HUES48 (cell line): ENCODE measurements at regions not wholly inside any gene's neighbourhood (a gene's known extent, or its start where the extent isn't known, plus 50 kb on each side); places are given as distances from the start of the nearest gene placed in this dataset.

ENCODE experiments used
- H3K27ac ChIP-seq: one replicate; pipeline ENCODE4 v1.7.0; 2013; ENCODE audit warnings: low read depth, low read length, inconsistent platforms
- H3K27me3 ChIP-seq: 2 replicates; pipeline ENCODE4 v1.6.1; 2013; ENCODE audit warnings: mild to moderate bottlenecking, low read length; ENCODE audit not compliant: control insufficient read depth, insufficient read depth
- H3K36me3 ChIP-seq: 2 replicates; pipeline ENCODE4 v1.6.1; 2013; ENCODE audit warnings: low read length; ENCODE audit not compliant: control insufficient read depth, insufficient read depth
- H3K4me1 ChIP-seq: 2 replicates; pipeline ENCODE4 v1.6.1; 2013; ENCODE audit warnings: mild to moderate bottlenecking, low read length; ENCODE audit not compliant: control insufficient read depth, insufficient read depth
- H3K4me3 ChIP-seq: 2 replicates; pipeline ENCODE4 v1.5.1; 2013; ENCODE audit warnings: mild to moderate bottlenecking, low read depth, low read length
- H3K9ac ChIP-seq: 2 replicates; pipeline ENCODE4 v1.6.1; 2013; ENCODE audit warnings: mild to moderate bottlenecking, low read depth, low read length, moderate library complexity
- H3K9me3 ChIP-seq: 2 replicates; pipeline ENCODE4 v1.6.1; 2013; ENCODE audit warnings: low read length; ENCODE audit not compliant: control insufficient read depth, insufficient read depth

- no peaks in the 10 kb centered on the region for H3K36me3 ChIP-seq
- no peaks in the 10 kb centered on the region for H3K27me3 ChIP-seq
- H3K27ac ChIP-seq, result no peak overlapping the region
- no peaks in the 10 kb centered on the region for H3K9me3 ChIP-seq
- no peaks in the 10 kb centered on the region for H3K4me1 ChIP-seq
- no peak overlapping the region for H3K9ac ChIP-seq
- H3K4me3 ChIP-seq, result no peak overlapping the region
These were observed 125.1 kb upstream of the FGGY start for GRCh38 chr1:59171788-59172187.

- H3K4me3 ChIP-seq, result no peak overlapping the region
- no peaks in the 10 kb centered on the region for H3K36me3 ChIP-seq
- H3K4me1 ChIP-seq, result no peaks in the 10 kb centered on the region
- no peak overlapping the region for H3K9ac ChIP-seq
- no peak overlapping the region for H3K27ac ChIP-seq
- no peaks in the 10 kb centered on the region for H3K9me3 ChIP-seq
- no peaks in the 10 kb centered on the region for H3K27me3 ChIP-seq
These were observed 124.2 kb upstream of the FGGY start for GRCh38 chr1:59172693-59173092.

- H3K36me3 ChIP-seq, result no peaks in the 10 kb centered on the region
- H3K9me3 ChIP-seq, result no peaks in the 10 kb centered on the region
- no peak overlapping the region for H3K27ac ChIP-seq
- H3K9ac ChIP-seq, result no peak overlapping the region
- no peaks in the 10 kb centered on the region for H3K27me3 ChIP-seq
- H3K4me1 ChIP-seq, result no peaks in the 10 kb centered on the region
- no peak overlapping the region for H3K4me3 ChIP-seq
These were observed 123.2 kb upstream of the FGGY start for GRCh38 chr1:59173721-59174120.

GRCh38 chr1:59176471-59176870 lies 120.4 kb upstream of the FGGY start:
- Histone ChIP-seq H3K27ac (no peak overlapping the region), H3K36me3 (no peaks in the 10 kb centered on the region), H3K4me3 (no peak overlapping the region), H3K27me3 (no peaks in the 10 kb centered on the region), H3K9me3 (no peaks in the 10 kb centered on the region), H3K4me1 (no peaks in the 10 kb centered on the region), H3K9ac (no peak overlapping the region)

- Histone ChIP-seq H3K4me1 (no peaks in the 10 kb centered on the region), H3K27me3 (no peaks in the 10 kb centered on the region), H3K4me3 (no peak overlapping the region), H3K9me3 (no peaks in the 10 kb centered on the region), H3K27ac (no peak overlapping the region), H3K36me3 (no peaks in the 10 kb centered on the region), H3K9ac (no peak overlapping the region)
These were observed 119.1 kb upstream of the FGGY start for GRCh38 chr1:59177756-59178155.

DNA sequence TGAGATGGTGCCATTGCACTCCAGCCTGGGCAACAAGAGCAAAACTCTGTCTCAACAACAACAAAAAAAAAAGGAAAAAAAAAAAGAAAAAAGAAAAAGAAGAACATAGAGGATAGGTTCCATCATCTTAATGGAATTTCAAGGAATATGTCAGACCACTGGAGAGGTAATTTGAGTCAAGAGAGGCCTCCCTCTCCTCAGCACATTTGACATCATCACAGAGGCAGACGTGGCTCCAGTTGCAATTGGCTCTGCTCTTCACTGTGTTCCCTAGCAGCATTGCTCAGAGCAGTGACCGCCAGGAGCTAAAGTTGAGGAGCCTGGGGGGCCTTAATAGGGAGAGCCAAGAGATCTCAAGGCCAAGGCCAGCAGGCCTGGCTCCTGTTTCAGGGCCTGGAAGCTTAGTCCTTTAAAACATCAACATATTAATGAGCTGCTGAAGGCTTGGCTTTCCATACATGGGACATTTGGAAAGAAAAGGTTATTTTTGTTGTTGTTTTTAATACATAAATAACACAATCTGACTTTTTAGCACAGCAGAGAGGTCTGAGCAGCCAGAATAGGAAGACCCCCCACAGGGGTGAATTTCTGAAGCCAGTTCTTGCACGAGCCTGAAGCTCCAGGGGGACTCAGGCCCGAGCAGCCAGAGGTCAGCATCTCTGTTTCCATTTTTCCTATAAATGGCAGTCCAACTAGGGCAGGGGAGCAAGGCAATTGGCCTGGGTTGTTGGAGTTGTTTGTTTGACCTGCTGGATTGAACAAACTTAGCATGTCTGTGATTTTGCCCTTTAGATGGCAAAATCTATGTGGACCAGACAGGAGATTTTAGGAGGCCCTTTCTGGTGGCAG lies 118.3 kb upstream of the FGGY start:
- H3K36me3 ChIP-seq, result no peaks in the 10 kb centered on the region
- H3K27ac ChIP-seq, result no peak overlapping the region
- 0 out of 2 replicates have a peak, but pooled peaks cover under 1% of the 10 kb centered on the region for H3K4me1 ChIP-seq
- H3K27me3 ChIP-seq, result no peaks in the 10 kb centered on the region
- no peaks in the 10 kb centered on the region for H3K9me3 ChIP-seq
- no peak overlapping the region for H3K9ac ChIP-seq
- no peak overlapping the region for H3K4me3 ChIP-seq

GRCh38 chr1:59179673-59180072 lies 117.2 kb upstream of the FGGY start:
- Histone ChIP-seq H3K27me3 (no peaks in the 10 kb centered on the region), H3K9ac (no peak overlapping the region), H3K27ac (no peak overlapping the region), H3K4me1 (0 out of 2 replicates have a peak, but pooled peaks cover 4% of the 10 kb centered on the region), H3K36me3 (no peaks in the 10 kb centered on the region), H3K4me3 (no peak overlapping the region), H3K9me3 (no peaks in the 10 kb centered on the region)

DNA sequence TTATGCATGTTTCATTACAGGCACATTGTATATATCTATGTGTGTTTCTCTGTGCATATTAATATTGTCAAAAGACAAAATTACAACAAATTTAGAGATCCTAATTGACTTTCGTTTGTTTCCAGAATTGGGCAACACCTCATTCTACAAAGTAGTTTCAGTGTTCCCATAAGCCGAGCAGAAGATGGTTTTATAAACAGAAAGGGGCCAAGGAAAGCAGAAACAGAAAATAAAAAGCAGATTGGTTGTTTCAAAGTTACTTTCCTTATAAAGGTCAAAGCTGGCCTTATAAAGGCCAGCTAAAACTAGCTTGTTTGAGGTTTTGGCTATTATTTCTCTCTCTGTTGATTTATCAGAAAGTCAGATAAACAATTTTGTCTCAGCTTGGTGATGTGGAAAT lies 116.2 kb upstream of the FGGY start:
- no peaks in the 10 kb centered on the region for H3K36me3 ChIP-seq
- H3K27ac ChIP-seq, result no peak overlapping the region
- no peak overlapping the region for H3K9ac ChIP-seq
- no peak overlapping the region for H3K4me3 ChIP-seq
- no peaks in the 10 kb centered on the region for H3K27me3 ChIP-seq
- 0 out of 2 replicates have a peak, but pooled peaks cover 4% of the 10 kb centered on the region for H3K4me1 ChIP-seq
- no peaks in the 10 kb centered on the region for H3K9me3 ChIP-seq

DNA sequence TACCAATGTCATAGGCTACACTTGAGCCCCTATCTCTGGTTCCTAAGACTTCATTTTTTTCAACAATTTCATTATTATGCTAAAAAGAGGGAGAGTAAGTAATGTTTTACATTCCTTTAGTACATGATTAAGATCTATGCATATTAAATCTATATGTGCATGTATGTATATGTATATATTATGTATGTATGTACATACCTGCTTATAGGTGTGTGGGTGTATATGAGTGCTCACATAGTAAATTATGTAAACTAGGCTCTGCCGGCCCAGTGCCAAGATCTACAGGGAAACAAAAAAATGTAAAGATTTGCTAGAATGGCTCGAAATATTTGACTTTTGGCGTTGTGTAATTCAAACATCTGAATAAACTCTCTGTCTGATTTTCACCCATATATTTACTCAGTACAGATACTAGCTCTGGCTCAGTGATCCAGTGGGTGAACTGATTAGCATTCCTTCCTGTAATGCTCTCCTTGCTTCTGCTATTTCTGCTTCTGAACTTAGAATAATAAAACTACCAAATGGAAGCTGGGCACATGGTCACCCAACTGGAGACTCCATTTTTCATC lies 113.1 kb upstream of the FGGY start:
- Histone ChIP-seq H3K4me1 (0 out of 2 replicates have a peak, but pooled peaks cover 4% of the 10 kb centered on the region), H3K9ac (no peak overlapping the region), H3K36me3 (no peaks in the 10 kb centered on the region), H3K27ac (no peak overlapping the region), H3K4me3 (no peak overlapping the region), H3K9me3 (no peaks in the 10 kb centered on the region), H3K27me3 (no peaks in the 10 kb centered on the region)

DNA sequence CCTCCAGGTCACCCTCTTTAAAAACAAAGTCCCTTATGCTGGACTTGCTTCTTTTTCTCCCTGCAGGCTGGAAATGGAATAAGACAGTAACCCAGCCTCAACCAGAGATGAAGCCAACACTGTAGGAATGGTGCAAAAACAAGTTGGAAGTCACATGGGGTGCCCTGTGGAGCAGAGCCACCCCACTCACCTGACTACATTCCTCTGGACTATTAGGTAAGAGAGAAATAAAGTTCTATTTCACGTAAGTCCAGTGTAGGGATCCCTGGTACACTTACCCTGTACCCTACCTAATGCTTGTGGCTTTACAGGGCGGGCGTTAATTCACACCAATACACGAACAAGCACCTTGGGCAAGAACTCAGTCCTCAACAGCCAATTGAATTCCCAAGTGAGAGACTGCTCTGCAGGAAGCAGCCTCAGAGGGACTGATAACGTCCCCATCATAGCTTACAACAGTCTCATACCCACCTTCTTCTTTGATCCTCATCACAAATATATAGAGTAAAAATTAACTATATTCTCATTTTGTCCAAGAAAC lies 112.5 kb upstream of the FGGY start:
- 0 out of 2 replicates have a peak, but pooled peaks cover 4% of the 10 kb centered on the region for H3K4me1 ChIP-seq
- H3K9me3 ChIP-seq, result no peaks in the 10 kb centered on the region
- H3K27ac ChIP-seq, result no peak overlapping the region
- no peak overlapping the region for H3K4me3 ChIP-seq
- H3K36me3 ChIP-seq, result no peaks in the 10 kb centered on the region
- H3K9ac ChIP-seq, result no peak overlapping the region
- no peaks in the 10 kb centered on the region for H3K27me3 ChIP-seq

DNA sequence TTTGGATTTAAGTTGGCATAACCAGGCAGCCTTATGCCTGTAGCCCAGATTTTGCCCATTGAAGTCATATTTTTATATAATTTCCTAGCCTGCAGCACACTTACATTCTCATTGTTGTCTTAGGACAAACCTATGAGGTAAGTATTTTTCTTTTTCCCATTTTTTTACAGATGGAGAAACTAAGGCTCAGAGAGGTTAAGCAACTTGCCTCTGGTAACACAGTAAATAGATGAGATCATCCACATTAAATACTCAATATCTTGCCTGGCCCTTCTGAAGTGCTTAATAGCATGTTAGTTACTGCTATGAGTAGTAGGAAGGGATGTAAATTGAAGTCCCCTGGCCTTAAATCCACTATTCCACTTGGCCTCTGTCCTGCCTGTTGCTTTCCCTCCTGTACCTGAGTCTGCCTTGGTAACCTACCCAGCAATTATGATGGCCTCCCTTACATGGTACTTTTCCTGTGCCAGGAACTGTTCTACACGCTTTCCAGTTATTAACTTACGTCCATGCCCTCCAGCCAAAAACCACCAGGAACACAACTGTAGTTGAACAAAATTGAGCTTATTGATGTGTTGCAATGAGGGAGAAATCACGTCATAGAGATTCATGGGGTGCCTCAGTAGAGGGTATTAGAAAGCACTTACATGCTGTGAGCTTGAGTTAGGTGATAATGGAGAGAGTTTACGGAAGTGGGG lies 111.6 kb upstream of the FGGY start:
- H3K9ac ChIP-seq, result no peak overlapping the region
- H3K4me3 ChIP-seq, result no peak overlapping the region
- H3K9me3 ChIP-seq, result no peaks in the 10 kb centered on the region
- 0 out of 2 replicates have a peak, but pooled peaks cover 4% of the 10 kb centered on the region for H3K4me1 ChIP-seq
- H3K27me3 ChIP-seq, result no peaks in the 10 kb centered on the region
- no peaks in the 10 kb centered on the region for H3K36me3 ChIP-seq
- H3K27ac ChIP-seq, result no peak overlapping the region
